GM10266 (cell line): ENCODE measurements at regions not wholly inside any gene's neighbourhood (a gene's known extent, or its start where the extent isn't known, plus 50 kb on each side); places are given as distances from the start of the nearest gene placed in this dataset.
"Not testable (repeated sequence)": the region's sequence is repeated elsewhere in the genome, so short reads cannot be mapped to it uniquely, and the experiment has no call there.

Experiments
- DNase-seq: peaks from one replicate; pipeline ENCODE4 v3.0.0; 2012; ENCODE audit errors: extremely low spot score
- TF ChIP-seq, protein P1 (sequence below): IDR thresholded peaks from 2 replicates; pipeline ENCODE4 v1.5.1; 2012; ENCODE audit warnings: mild to moderate bottlenecking, low read depth; ENCODE audit not compliant: control insufficient read depth, insufficient read depth; ENCODE audit errors: missing control alignments

DNA sequence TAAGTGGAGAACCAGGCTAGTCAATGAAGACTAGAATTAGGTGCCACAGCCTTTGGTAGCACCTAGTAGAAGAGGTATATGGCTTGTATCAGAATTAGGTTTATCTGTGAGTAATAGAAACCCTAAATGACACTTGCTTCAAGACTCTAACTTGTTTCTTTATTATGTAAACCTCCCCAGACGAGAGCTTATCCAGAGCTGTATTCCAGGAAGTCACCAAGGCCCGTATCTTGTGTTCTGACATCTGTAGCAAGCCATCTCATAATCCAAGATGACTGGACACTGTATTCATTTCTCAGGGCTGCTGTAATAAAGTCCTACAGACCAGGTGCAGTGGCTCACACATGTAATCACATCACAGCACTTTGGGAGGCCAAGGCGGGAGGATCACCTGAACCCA is 56.7 kb upstream of the PPP1R12A start:
- DNase-seq, result no peak
- TF ChIP-seq, protein P1, sequence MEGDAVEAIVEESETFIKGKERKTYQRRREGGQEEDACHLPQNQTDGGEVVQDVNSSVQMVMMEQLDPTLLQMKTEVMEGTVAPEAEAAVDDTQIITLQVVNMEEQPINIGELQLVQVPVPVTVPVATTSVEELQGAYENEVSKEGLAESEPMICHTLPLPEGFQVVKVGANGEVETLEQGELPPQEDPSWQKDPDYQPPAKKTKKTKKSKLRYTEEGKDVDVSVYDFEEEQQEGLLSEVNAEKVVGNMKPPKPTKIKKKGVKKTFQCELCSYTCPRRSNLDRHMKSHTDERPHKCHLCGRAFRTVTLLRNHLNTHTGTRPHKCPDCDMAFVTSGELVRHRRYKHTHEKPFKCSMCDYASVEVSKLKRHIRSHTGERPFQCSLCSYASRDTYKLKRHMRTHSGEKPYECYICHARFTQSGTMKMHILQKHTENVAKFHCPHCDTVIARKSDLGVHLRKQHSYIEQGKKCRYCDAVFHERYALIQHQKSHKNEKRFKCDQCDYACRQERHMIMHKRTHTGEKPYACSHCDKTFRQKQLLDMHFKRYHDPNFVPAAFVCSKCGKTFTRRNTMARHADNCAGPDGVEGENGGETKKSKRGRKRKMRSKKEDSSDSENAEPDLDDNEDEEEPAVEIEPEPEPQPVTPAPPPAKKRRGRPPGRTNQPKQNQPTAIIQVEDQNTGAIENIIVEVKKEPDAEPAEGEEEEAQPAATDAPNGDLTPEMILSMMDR, result no peak

DNA sequence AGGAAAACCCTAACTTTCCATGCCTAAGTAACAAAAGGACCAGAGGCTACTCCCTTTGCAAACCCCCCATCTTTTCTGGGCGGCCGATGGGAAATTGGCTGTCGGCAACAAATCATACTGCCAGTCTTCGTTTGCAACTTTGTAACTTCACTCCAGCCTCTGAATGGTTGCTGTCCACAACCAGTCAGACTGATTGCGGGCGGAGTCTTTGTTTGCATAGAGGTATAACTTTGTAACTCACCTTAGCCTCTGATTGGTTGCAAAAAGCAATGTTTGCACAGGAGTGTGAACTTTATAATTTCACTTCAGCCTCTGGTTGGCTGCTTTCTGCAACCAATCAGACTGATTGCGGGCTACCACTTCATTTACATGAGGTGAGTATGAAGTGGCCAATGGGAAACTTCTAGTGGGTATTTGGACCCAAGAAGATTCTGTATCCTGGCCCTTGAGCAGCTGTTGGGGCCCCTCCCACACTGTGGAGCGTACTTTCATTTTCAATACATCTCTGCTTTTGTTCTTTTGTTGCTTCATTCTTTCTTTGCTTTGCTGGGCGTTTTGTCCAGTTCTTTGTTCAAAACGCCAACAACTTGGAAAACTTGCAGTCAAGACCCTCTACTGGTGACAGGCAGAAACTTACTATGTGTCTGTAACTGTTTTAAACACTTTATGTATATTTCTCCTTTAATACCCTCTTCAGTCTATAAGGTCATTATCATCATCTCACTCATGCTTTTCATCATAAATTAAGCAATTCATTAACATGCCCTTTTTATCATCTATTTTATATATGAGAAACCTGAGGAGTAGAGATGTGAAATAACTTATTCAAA is 55.8 kb upstream of the PPP1R12A start:
- DNase-seq, result not testable (repeated sequence)

DNA sequence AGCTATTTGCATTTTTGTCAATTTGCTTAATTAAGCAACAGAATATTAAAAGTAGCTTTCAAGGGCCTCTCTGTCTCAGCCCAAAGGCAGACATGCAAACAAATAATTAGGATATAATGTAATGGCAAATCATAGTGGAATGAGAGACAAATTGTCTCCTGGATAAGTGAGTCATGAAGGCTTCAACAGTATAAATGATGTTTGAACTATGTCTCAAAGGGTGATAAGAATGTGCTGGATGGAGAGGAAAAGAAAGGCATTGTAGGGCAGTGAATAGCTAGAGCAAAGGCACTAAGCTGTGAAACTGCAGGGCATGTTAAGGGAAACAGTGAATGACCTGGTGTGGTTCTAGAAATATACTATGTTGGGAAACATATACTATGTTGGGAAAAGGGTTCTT is 53.5 kb upstream of the PPP1R12A start:
- TF ChIP-seq, protein P1, result no peak
- no peak for DNase-seq

DNA sequence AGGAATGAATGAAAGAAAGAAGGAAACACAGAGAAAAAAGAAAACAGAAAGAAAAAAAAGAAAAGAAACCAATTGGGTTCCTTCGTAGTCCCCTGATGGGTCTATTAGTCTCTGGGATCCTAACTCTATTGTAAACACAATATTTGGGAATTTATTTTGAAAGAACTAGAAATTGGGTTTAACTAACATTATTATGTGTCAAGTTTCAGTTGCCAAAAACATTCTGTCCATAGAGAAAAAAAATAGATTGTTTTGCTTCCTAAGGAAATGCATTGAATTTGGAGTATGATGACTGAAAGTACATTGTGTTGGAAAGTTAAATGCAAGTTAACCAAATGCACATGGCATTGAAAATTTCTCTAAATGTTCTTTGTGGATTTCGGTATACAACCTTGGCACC is 52.8 kb upstream of the PPP1R12A start:
- TF ChIP-seq, protein P1, result no peak
- DNase-seq, result no peak
